8988T (cell line): ENCODE measurements at regions not wholly inside any gene's neighbourhood (a gene's known extent, or its start where the extent isn't known, plus 50 kb on each side); places are given as distances from the start of the nearest gene placed in this dataset.

Experiments
- DNase-seq: peaks from one replicate; pipeline ENCODE4 v3.0.0; 2011

DNA sequence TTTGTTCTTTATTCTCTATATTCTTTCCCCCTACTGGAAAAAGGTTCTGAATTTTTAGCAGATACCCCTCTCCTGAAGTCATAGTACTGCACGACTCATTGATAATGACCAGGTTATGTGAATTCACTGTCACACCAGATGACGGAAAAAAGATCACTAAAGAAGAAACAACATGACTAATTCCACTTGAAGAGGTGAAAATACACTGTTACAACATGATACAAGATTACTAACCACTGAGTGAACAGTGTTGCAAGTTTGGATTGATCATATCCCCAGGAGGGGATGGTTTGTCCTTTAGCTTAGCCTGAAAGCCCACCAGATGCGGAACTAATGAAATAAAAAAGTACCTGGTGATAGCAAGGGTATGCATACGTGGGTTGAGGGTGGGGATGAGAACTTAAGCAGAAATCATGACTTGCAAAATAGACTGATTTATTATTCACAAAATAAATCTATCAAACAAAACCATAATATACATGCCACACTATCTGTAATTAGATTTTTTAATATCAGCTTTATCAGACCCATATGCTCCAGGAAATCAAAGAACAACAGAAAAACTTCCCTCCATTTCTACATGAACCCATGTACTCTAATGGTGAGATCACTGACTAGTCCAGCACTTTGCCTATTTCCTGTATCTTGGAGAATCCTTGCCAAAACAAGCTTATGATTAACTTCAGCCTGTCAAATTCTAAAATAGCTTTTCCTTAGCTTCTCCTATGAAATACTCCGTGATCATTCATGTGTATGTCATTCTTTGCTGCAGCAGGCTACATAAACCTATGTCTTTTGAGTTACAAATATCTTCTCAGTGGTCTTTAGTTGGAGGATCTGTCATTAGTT is 257.4 kb upstream of the AGA start:
- no peak for DNase-seq

DNA sequence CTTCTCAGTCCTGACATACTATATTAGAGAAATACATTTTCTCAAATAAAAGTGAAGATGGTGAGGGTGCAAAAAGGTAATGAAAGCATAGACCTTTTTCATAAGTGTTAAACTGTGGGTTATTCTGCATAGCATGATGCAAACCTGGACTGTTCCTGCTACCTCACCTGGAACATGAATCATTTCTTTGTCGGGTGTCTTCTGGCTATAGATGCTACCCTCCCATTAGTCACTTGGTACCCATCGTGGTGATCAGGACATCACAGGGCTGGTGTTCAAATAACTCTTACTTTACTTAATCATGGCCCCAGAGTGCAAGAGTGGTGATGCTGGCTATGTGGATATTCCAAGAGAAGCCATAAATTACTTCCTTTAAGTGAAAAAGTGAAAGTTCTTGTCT is 264.7 kb upstream of the AGA start:
- DNase-seq = no peak

DNA sequence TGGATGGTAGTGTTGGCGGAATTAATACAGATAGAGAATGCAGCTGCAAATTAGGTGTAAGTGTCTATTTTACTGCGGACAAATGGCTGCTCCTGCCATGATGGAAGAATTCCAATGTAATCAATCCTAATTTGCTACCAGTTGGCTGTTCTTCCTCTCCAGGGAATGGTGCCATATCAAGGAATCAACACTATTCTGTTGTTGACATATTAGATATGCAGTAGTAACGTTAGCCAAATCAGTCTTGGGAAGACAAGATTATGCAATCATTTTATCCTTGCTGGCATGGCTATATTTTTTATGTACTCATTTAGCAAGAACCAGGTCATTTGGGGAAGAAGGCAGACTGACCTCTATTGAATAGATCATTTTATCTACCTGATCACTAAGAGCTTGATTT is 271.2 kb upstream of the AGA start:
- DNase-seq = no peak

DNA sequence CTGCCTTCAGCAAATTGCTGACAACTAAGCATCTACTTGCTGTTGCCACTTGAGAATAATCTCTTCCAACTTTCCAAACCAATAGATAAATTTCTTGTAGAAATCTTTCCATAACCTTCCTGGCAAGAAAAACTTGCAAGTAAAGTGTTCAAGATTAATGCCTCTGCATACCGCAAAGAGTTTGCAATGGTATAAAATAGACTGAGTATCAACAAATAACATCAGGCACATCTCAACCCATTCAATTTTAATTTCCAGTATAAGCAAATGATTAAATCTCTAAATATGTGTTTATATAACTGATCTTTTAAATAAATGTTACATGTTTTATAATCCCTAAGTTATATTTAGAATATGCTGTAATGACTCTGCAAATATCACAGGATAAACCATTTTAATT is 275.2 kb upstream of the AGA start:
- no peak for DNase-seq

DNA sequence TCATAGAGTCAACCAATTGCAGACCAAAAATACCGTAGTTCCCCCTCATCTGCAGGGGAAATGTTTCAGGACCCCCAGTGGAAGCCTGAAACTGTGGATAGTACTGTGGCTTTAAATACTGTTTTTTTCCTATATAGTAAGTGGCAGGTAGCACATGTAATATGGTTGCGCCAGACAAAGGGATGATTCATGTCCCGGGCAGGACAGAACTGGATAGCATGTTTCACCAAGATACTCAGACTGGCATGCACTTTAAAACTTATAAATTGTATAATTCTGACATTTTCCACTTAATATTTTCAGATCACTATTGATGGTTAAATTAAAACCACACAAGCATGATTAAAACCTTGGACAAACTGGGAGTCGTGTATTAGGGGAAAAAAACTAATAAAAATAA is 276.3 kb upstream of the AGA start:
- DNase-seq = no peak

DNA sequence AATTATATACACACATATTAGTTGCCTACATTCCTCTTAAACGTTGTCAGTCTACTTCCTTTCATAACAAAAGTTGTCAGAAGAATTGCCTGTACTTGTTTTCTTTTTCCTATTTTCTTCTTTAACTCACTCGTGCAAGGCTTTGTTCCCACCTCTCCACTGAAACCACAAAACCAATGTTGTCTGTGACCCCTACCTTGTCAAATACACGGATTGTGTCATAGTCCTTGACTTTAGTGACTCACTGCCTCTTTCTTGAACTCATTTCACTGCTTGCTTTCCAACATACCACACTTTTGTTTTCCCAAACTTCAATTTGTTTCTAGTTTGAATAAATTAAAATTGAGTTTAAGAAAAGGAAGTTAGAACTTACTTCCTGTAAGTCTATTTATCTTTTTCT is 283.9 kb upstream of the AGA start:
- DNase-seq = no peak

DNA sequence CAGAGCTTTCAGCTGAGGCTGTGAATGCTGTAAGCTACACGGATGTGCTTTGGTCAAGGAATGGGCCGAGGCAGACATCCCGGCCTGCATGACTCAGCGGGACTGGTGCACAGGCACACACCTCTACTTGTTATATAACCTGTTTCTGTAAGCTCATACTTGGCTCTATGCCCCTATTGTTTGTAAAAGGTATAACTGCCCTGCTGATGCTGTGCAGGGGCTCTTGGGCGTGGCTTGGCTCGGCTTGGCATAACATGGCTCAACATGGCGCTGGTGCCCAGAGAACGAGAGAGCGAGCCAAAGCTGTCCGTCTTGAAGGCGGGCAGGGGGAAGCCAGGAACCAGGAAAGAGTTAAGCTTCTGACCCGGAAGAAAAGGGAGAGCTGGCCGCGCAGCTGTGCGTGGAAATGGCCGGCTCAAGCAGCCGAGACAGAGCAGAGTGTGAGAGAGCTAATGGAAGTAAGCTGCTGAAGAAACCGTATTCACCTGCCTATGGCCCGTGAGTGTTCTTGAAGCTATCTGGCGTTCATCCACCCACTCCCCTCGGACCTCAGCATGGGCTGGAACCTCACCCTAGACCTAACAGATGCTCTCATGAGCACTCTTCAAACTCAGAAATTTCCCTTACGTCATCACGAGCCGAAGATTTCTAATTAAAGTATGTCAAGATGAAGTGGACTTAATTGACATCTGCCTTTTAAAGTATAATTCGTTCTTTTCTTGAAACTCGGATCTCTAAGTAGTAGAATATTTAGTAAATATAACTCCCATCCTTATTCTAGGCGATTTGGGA is 286.3 kb upstream of the AGA start:
- DNase-seq = no peak

DNA sequence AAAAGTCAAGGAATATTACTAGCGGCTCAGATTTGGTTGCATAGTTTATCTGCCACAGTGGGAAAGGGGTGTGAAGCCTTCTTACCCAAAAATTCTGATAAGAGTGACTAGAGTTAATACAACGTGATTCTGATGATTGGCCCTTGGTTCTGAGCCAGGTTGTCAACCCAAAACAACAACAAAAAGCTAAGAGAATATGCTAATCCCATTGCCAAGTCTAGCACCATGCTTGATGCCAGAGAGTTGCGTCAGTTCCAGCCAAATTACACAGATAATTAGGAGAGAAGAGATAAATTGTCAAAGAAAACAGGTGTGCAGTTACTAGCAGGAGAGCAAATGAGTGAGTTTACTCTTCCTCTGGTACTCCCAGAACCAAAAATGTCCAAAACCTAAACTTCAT is 287.4 kb upstream of the AGA start:
- DNase-seq = no peak

DNA sequence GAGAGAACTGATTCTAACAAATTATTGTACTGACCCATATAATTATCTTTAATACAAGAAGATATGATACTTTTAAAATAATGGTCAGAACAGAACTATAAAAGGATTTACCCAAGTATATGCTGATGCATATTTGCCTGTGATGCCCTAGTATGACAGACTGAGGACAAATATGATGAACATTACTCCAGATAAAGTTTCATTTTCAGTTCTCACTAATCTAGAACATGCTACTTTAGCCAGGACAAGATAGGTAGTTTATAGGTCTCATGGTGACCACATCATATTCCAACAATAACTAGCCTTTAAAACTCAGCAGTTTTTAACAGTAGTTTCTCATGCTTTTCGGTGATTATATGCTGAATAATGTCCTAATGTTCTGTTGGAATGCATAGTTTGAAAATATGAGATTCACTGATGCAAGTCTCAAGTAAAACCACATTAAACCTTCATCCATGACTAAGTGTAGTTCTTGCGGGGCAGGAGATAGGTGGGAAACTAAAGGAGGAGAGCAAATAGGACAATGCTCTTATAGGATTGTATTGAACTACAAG is 295.2 kb upstream of the AGA start:
- no peak for DNase-seq

DNA sequence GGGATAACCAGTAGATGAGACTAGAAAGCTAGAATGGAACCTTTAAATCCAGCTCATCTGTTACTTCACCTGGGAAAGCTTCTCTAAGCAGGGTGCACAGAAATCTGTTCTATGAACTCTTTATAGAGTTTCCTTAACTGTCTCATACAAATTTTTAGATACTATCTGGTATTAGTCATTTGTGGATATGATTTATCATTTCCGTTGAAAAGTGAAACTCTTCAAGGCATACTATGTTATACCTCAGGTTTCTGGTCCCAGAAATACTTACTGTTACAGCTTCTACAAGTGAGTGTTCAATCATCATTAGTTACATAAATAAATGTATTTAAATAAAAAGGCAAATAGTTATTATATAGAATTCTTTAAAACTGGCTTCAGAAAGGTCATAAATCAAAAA is 298.3 kb upstream of the AGA start:
- DNase-seq = no peak

DNA sequence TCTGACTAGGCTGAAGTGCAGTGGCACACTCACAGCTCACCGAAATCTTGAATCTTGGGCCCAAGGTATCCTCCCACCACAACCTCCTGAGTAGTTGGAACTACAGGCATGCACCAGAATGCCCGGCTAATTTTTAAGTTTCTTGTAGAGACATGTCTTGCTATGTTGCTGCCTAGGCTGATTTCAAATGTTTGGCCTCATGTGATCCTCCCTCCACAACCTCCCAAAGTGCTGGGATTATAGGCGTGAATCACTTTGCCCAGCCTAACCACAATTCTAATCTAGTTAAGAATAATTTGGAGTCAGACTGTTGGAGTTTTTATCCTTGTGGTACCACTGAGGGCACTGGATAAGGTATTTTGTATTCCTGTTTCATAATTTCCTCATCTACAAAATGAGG is 317.5 kb upstream of the AGA start:
- no peak for DNase-seq

DNA sequence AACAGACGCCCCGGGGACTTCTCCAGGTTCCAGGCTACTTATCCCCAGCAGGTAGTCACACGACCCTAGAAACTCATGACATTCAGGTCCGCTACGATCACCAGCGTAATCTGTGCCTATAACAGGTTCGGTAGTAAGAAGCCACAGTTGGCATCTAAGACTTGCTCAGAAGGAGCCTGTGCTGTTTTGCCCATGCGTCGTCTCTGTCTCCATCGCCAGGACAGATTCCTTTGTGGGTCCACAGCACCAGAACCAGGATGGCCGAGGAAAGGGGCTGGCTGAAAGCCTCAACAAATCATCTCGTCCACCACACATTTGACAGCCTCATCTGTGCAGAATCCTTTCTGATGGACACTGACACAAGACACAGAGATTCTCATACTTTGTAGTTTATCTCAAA is 319.5 kb upstream of the AGA start:
- no peak for DNase-seq

DNA sequence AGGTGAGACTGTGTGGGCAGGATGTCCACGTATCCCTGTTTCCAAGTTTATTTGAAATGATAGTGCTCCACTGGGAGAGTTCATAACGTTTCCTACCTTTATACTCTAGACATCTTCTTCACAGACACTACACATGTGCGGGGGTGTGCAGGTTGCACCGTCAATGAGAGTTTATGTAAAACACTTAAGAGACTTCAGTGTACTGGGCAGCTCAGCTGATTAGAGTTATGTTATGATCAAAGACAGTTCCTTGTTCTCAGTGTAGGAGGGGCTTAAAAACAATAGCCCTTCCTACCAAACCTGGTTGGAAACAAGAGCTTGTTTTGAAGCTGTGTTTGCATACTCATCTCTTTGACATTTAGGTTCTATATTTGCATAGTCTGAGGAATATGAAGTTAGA is 326.9 kb upstream of the AGA start:
- DNase-seq = no peak

DNA sequence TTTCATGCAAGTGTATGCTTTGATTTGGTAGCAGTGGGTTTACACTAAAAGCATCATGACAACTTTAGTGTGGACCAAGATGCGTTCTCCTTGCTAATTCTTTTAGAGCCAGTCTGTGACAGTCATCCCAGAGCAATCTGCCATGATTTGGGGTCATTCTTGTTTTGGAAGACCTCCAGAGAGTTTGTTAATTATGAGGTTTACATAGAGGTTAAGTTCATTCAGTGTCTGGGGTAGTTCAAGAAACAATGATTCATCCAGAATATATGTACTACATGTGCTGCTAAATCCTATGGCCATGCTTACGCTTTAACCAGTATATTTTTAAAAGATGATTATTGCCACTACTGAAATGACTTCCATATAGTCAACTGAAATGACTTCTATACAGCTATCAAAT is 328.5 kb upstream of the AGA start:
- DNase-seq = no peak

DNA sequence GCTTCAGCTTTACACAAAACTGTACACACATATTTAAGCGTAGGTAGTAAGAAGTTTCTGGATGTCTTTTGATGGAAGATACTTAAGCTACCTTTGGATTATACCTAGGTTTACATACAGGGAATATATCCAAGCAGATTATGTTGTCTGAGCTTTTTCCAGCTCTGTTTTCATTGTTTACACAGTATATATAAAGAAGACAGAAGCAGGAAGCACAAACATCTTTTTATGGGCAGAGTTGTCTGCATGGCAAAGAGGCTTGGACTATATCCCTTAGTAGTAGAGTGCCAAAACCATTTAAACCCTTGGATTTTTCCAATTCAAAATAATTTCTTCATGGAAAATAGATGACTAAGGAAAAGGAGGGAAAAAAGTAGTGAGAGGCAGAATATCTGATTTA is 329.4 kb upstream of the AGA start:
- DNase-seq = no peak

DNA sequence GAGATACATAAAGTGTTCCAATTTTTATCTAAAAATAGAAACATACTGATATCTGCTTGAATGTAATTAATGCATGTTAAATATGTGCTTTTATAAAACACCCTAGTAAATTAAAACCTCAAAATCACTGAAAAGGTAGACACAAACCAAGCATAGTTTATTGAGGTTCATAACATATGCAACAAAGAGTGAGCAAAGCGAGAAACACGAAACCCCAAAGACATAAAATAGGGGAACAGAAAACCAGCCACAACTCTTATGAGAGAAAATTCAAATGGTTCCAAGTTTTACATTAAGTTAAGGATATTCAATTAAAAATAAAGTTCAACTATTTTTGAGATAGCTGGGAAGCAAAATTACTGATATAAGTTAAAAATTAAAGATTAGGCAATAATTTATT is 336.4 kb upstream of the AGA start:
- no peak for DNase-seq

DNA sequence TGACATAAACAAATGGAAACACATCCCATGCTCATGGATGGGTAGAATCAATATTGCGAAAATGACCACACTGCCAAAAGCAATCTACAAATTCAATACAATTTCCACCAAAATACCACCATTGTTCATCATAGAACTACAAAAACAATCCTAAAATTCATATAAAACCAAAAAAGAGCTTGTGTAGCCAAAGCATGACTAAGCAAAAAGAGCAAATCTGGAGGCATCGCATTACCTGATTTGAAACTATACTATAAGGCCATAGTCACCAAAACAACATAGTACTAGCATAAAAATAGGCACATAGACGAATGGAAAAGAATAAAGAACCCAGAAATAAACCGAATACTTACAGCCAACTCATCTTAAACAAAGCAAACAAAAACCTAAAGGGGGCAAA is 342.8 kb upstream of the AGA start:
- no peak for DNase-seq

DNA sequence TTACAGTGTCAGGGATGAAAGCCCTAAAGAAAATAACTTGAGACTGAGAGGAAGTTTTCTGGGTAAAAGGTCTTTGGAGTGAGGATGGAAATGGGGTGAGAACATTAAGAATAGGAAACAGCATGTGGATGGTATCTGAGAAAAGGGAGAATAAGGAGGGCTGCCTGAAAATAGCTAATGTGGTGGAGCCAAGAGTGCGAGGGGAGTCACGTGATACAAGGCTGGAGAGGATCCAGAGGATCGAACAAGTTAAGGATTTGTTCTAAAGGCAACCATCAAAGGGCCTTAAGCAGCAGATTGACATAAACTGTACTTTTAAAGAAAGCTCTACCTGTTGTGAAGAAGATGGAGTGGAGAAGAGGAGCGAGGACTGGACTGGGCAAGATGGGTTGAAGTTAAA is 347.4 kb upstream of the AGA start:
- DNase-seq = no peak

DNA sequence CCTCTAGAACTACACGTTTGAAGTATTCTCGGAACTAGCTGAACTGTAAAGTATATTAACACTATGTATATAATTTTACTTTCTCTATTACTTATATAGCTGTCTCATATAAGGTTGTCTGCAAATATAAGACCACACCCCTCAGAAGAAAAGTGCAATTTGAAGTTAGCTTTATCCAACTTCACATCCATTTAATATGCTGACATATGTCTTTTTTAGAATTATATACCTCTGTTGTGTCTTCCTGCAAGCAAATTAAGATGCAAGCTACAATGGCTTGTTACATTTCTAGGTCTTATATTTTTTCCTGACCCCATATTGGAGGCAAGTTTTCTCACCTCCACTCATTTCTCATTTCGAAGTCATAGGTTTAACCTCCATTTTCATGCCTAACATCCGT is 349.0 kb upstream of the AGA start:
- no peak for DNase-seq

DNA sequence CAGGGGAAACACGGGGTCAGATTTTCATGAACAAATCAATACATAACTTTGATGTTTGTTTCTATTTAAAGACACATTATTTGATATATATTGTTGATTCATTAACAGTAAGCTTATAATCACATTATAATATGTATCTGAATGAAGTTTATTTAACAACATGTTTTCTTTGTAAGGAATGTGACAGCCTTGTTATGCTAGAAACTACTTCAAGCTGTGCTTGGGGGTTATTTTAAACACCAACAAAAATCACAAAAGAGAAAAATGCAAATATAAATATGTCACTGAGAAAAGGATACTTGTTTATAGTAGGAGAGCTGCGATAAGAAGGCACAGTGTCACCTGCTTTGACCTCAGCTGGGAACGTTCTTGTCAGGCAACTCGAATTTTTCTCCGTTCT is 354.6 kb upstream of the AGA start:
- DNase-seq = no peak

DNA sequence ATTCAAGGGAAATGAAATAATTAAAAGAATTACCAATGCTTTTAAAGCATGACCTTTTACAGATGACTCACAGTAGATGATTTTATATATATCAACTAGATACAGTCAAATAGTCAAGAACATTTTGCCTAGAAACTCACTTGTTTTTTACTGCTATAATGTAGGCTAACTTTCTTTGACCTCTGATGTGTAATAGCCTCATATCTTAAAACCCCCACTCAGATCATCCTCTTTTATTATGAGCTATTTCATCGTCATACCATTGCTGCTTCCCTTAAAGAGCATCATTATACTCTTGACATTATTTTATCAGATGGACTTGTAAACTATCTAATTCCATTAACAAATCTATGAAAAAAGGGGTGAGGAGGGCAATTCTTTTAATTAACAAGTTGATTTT is 355.9 kb upstream of the AGA start:
- no peak for DNase-seq

DNA sequence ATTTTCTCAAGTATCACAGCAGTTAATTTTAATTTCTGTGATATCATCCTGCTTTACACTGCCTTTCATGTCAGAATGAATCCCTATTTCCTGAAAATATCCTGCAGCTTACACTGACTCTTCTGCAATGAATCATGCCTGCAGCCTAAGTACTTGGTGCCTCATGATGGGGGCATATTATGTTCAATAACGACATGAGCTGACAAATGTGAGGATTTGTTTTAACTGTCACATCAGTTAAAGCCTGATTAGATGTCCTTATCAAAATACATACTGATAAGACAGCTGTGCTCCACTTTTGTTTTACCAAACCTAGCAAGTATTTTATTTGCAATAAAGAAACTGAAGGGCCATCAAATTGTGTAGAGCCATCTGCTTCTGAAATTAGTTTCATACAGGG is 359.9 kb upstream of the AGA start:
- DNase-seq = no peak

DNA sequence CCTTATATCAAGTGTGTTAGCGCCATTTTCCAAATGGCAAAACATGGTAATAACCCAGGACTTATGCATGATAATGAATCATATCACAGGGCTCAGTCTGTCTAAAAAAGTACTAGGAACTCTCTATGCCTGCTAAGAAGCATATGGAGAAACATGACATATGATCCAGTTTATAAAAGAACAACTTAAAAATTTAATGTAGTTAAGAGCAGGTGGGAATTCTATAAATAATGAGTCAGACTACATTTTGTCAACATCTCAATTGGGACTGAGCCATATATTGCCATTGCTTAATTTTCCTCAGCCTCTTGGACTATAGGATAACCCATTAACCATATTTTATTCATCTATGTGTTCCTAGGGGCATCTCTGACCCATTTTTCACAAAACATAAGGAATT is 360.4 kb upstream of the AGA start:
- DNase-seq = no peak

DNA sequence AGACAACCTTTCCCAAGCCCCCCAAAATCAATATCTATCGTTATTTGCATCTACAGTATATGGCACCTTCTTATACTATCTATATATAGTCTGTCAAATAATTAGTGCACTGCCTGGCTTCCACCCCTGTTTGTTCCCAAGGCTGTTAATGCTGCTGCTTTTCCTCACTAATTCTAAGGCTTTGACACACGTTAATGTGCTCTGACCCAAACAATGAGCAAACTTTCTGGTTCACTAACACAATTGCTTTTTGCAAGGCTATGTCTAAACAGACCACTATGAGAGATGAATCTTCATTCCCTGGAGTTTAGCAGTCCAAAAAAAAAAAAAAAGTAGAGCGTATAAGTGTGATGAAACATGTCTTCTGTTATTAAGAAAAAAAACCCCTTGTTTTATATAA is 360.9 kb upstream of the AGA start:
- no peak for DNase-seq
